ENCODE measurements at regions not wholly inside any gene's neighbourhood (a gene's known extent, or its start where the extent isn't known, plus 50 kb on each side); places are given as distances from the start of the nearest gene placed in this dataset.
A peak's percentile ranks its signal among the peaks of the same experiment; 100 is the strongest.

DNA sequence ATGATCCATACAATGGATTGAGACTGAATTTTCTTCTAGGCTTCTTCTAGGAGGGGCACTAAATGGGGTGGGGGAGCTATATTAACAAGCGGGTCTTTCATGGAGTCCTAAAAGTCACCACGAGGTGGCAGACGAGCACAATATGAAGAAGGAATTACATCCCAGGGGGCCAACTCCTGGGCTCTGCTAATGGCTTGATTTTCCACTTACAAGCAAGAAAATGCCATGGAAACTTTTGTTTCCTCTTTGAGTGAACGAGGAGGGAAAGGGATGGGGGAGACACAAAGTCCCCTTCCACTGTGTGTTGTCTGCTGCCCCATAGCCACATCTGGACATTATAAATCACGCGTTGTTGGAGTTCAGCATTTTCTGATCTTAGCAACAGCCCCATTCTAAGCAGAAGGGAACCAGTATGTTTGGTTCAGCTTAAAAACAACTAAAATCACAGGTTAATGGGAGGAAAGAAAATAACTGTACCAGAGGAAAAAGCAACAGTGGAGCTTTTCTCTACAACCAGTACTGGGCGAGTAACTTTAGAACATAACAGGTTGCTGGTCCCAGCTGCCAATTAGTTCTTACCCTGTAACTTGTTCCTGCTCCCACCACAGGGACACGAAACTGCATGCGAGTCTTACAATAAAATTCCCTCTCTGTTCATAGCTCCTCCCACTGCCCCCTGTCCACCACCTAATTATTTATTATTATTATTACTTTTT is 285.0 kb upstream of the PARD3B start:
- CTCF ChIA-PET = interaction anchor here (1.0 to 1.7 kb wide), 6 partner anchors 21 to 1422 kb away, joined by 4 to 16 read pairs (median 5); partner anchors contain the start of gene NRP2
- POLR2A ChIA-PET = no interaction called here

More for the DNA sequence above, 285.0 kb upstream of the PARD3B start:
- no peak overlapping the region for H2AFZ ChIP-seq (ENCODE audit: low read depth, low read length, poor library complexity, severe bottlenecking)
- no peaks in the 10 kb centered on the region for H3K36me3 ChIP-seq (ENCODE audit: control insufficient read depth in 1 of 2, insufficient read depth in 2 of 2, low read length in 2 of 2)
- H3K79me2 ChIP-seq (ENCODE audit: insufficient read depth, low read length) = no peaks in the 10 kb centered on the region
- peaks cover 3 to 9% of the 10 kb centered on the region in 2 experiments; a peak in 3 of 4 replicates for H3K4me1 ChIP-seq (ENCODE audit: control insufficient read depth in 1 of 2, insufficient read depth in 2 of 2, low read length in 2 of 2)
- H3K9me3 ChIP-seq (ENCODE audit: control insufficient read depth in 1 of 2, insufficient read depth in 1 of 2, low read depth in 1 of 2, low read length in 2 of 2) = no peaks in the 10 kb centered on the region
- H3K4me2 ChIP-seq (ENCODE audit: low read length) = no peak overlapping the region
- RAD21 ChIA-PET (ENCODE audit: low non-redundant PET in 1 of 2, low total read pairs in 2 of 2, uncharacterized antibody in 2 of 2, unreplicated experiment in 2 of 2) = interaction anchor here in 1 of 2 experiments (0.7 kb wide), 1 partner anchor 1559 kb away, joined by 3 read pairs; no protein-coding TSS in a partner anchor
- H3K27me3 ChIP-seq (ENCODE audit: insufficient read depth, low read length) = no peaks in the 10 kb centered on the region
- ATAC-seq (peak; percentile 91), DNase-seq (ENCODE audit: low read depth, low spot score) (peak; percentile 65)
- no peaks in the 10 kb centered on the region for H4K20me1 ChIP-seq (ENCODE audit: insufficient read depth)
- H3K9me2 ChIP-seq (ENCODE audit: insufficient read depth) = no peaks in the 10 kb centered on the region
- TF ChIP-seq, protein P1, sequence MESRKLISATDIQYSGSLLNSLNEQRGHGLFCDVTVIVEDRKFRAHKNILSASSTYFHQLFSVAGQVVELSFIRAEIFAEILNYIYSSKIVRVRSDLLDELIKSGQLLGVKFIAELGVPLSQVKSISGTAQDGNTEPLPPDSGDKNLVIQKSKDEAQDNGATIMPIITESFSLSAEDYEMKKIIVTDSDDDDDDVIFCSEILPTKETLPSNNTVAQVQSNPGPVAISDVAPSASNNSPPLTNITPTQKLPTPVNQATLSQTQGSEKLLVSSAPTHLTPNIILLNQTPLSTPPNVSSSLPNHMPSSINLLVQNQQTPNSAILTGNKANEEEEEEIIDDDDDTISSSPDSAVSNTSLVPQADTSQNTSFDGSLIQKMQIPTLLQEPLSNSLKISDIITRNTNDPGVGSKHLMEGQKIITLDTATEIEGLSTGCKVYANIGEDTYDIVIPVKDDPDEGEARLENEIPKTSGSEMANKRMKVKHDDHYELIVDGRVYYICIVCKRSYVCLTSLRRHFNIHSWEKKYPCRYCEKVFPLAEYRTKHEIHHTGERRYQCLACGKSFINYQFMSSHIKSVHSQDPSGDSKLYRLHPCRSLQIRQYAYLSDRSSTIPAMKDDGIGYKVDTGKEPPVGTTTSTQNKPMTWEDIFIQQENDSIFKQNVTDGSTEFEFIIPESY (IDR thresholded peaks at IDR 0.05; ENCODE audit: extremely low read depth, insufficient replicate concordance, low read length) = no peak
- TF ChIP-seq POLR2AphosphoS5 (IDR thresholded peaks at IDR 0.05; ENCODE audit: low read depth, low read length) = no peak
- TF ChIP-seq, protein P2, sequence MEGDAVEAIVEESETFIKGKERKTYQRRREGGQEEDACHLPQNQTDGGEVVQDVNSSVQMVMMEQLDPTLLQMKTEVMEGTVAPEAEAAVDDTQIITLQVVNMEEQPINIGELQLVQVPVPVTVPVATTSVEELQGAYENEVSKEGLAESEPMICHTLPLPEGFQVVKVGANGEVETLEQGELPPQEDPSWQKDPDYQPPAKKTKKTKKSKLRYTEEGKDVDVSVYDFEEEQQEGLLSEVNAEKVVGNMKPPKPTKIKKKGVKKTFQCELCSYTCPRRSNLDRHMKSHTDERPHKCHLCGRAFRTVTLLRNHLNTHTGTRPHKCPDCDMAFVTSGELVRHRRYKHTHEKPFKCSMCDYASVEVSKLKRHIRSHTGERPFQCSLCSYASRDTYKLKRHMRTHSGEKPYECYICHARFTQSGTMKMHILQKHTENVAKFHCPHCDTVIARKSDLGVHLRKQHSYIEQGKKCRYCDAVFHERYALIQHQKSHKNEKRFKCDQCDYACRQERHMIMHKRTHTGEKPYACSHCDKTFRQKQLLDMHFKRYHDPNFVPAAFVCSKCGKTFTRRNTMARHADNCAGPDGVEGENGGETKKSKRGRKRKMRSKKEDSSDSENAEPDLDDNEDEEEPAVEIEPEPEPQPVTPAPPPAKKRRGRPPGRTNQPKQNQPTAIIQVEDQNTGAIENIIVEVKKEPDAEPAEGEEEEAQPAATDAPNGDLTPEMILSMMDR (IDR thresholded peaks at IDR 0.05 in 2 of 3, conservative IDR thresholded peaks at IDR 0.05 in 1 of 3; ENCODE audit: borderline replicate concordance in 1 of 3, insufficient read depth in 1 of 3, low read depth in 2 of 3, low read length in 2 of 3) = peak; percentile 69 to 84 (median 81)
- TF ChIP-seq RAD21 (IDR thresholded peaks at IDR 0.05; ENCODE audit: low read depth) = peak; percentile 70
- TF ChIP-seq JUND (IDR thresholded peaks at IDR 0.05) = no peak
- H3K27ac ChIP-seq (ENCODE audit: low read depth, low read length) = no peak overlapping the region
- intact Hi-C loops (cut with micrococcal nuclease) = loop anchor here (1.0 to 2.0 kb wide), 4 partner anchors 65 to 1664 kb away; no protein-coding TSS in a partner anchor
- H3K4me3 ChIP-seq (replicated peaks in 1 of 2; ENCODE audit: low read depth in 1 of 2, low read length in 2 of 2) = no peak overlapping the region
- H3K9ac ChIP-seq (ENCODE audit: low read length) = no peak overlapping the region
- no TSS peak for BruUV-seq (replicated peaks)
